Activated naive CD8-positive, alpha-beta T cell treated with anti-CD3 and anti-CD28 coated beads, Interleukin-2, amount 10 ng/mL, durations not matched to agents 7 days and 5 days (primary cell): ENCODE measurements at regions not wholly inside any gene's neighbourhood (a gene's known extent, or its start where the extent isn't known, plus 50 kb on each side); places are given as distances from the start of the nearest gene placed in this dataset.

Experiments used
- ATAC-seq: fragments of 150-1000 bp; cut with Tn5 transposase; one replicate; pipeline ENCODE4 v1.10.0; 2021; ENCODE audit warnings: low read depth, moderate library complexity
- POLR2A ChIA-PET: fragments of 350-600 bp; sonication (Branson Sonifier 250); formaldehyde crosslinking; loops from one replicate; lab custom pipeline; 2021; ENCODE audit warnings: antibody characterized with exemption; lab: Charles Lee
- DNase-seq: peaks from one replicate; pipeline ENCODE4 v3.0.0; 2021
- H3K27ac Mint-ChIP-seq: one replicate; pipeline ENCODE4 v1.8.0; 2022; ENCODE audit warnings: mild to moderate bottlenecking, mixed read lengths
- H3K27me3 Mint-ChIP-seq: one replicate; pipeline ENCODE4 v1.8.0; 2022; ENCODE audit warnings: mild to moderate bottlenecking, moderate library complexity, mixed read lengths
- H3K36me3 Mint-ChIP-seq: one replicate; pipeline ENCODE4 v1.8.0; 2021; ENCODE audit warnings: mild to moderate bottlenecking, mixed read lengths
- H3K4me1 Mint-ChIP-seq: one replicate; pipeline ENCODE4 v1.8.0; 2021; ENCODE audit warnings: mixed read lengths
- H3K4me3 Mint-ChIP-seq: one replicate; pipeline ENCODE4 v1.8.0; 2022; ENCODE audit warnings: mild to moderate bottlenecking, moderate library complexity, mixed read lengths
- H3K9me3 Mint-ChIP-seq: one replicate; pipeline ENCODE4 v1.8.0; 2021; ENCODE audit warnings: mixed read lengths

DNA sequence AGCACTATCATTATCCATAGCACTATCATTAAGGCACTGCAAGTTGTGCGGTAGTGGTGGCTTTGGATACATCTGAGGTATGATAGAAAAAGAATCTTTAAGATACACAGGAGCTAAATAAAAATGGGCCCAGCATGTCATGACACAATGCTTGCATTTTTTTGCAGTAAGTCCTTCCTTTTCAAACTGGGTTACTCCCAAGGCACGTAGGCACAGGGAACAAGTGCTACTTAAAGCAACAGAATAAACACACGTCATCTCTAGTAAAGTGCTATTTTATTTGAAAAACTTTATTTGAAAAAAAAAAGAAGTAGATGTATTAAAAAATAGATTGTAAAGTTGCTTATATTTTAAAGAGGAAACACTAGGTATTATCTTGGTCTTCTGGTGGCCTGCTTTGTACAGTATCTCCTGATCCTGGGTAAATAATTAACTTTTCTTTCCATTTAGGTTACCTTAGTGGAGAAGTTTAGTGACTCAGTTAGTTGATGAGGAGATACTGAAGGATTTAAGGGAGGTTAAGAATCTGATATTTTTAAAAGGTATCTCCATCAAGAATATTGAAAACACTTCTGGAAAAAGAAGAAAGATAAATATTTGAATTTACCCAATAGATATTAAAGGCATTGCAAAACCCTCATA lies 129.6 kb downstream of the EDN1 start:
- Mint-ChIP-seq H3K27ac (no peak overlapping the region), H3K27me3 (peaks cover 10% of the 10 kb centered on the region), H3K36me3 (no peaks in the 10 kb centered on the region), H3K4me3 (no peak overlapping the region), H3K9me3 (peaks cover 2% of the 10 kb centered on the region), H3K4me1 (no peaks in the 10 kb centered on the region)
- DNase-seq (no peak), ATAC-seq (no peak)
- POLR2A ChIA-PET: no interaction called here

DNA sequence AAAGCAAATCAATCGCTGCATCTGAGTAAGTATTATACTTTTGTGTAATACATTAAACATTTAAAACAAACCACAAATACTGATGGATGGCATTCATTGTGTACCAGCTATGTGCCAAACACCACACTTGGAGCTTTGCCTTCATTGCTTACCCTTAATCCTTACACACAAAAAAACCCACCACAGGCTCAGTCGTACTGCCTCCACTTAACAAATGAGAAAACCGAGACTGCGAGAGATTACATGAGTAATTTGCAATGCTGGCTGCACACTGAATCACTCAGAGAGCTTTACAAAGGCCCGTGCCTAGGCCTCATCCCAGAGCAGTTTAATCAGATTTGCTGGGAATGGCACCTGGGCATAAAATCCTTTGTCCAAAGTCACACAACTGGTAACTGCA lies 130.5 kb downstream of the EDN1 start:
- Mint-ChIP-seq H3K4me3 (no peak overlapping the region), H3K36me3 (no peaks in the 10 kb centered on the region), H3K27ac (no peak overlapping the region), H3K27me3 (peaks cover 9% of the 10 kb centered on the region), H3K9me3 (peaks cover 2% of the 10 kb centered on the region), H3K4me1 (no peaks in the 10 kb centered on the region)
- ATAC-seq: no peak
- POLR2A ChIA-PET: no interaction called here
- DNase-seq: no peak

DNA sequence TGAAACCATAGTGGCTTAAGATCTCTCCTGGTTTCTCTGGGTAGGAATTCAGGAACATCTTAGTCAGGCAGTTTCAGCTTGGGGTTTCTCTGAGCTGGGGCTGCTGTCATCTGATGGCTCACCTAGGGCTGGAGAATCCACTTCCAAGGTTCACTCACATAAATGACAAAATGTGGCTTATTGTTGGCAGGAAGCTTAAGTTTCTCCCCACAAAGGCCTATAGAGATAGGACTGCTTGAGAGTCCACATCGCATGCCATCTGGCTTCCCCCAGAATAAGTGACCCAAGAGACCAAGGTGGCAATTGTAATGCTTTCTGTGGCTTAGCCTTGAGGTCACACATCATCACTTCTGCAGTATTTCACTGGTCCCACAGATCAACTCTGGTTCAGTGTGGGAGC lies 131.4 kb downstream of the EDN1 start:
- Mint-ChIP-seq H3K4me1 (no peaks in the 10 kb centered on the region), H3K36me3 (no peaks in the 10 kb centered on the region), H3K9me3 (peaks cover 2% of the 10 kb centered on the region), H3K27me3 (peaks cover 4% of the 10 kb centered on the region), H3K27ac (no peak overlapping the region), H3K4me3 (no peak overlapping the region)
- DNase-seq: no peak
- POLR2A ChIA-PET: no interaction called here
- no peak for ATAC-seq

DNA sequence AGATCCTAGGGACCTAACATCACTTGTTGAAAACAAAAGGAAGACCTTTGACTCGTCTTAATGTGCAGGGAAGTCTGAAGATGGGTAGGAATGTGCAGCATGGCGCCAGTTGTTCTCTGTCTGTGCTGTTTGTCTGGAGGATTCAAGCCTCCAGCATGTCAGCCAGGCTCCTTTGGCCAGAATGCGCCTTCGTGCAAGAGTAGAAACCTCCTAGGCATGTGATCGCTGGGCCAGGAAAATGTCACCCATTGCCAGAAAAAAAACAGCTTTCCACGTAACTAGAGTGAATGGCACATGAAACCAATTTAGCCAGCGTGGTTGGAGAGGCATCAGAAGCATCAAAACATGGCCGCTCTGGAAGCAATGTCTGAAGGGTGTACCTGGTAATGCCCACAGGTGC lies 132.7 kb downstream of the EDN1 start:
- peaks cover 2% of the 10 kb centered on the region for H3K9me3 Mint-ChIP-seq

DNA sequence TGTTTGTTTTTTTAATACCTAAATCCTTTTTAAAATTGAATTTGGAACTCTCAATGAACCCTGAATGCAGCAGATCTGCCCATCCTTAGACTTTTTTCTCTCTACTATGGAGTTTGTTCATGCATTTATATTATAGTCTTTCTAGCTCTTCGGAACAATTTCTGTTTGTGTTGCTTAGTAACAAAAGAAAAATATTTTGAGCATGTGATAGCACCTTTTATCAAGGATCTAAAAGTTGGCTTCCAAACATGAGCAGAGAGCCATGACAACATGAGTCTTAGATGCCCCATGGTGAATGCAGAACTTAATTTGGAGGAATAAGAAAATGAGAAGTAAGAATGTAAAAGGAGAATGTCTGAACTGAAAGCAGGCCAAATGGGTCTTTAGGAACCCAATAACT lies 133.7 kb downstream of the EDN1 start:
- no peak for DNase-seq
- Mint-ChIP-seq H3K4me1 (no peaks in the 10 kb centered on the region), H3K27me3 (no peaks in the 10 kb centered on the region), H3K27ac (no peak overlapping the region), H3K36me3 (no peaks in the 10 kb centered on the region), H3K9me3 (no peaks in the 10 kb centered on the region), H3K4me3 (no peak overlapping the region)
- ATAC-seq: no peak
- POLR2A ChIA-PET: no interaction called here

More for the DNA sequence above, 132.7 kb downstream of the EDN1 start:
- H3K27me3 Mint-ChIP-seq: no peaks in the 10 kb centered on the region
- no peak overlapping the region for H3K4me3 Mint-ChIP-seq
- ATAC-seq: no peak
- no peak overlapping the region for H3K27ac Mint-ChIP-seq
- POLR2A ChIA-PET: no interaction called here
- no peaks in the 10 kb centered on the region for H3K36me3 Mint-ChIP-seq
- no peak for DNase-seq
- no peaks in the 10 kb centered on the region for H3K4me1 Mint-ChIP-seq

DNA sequence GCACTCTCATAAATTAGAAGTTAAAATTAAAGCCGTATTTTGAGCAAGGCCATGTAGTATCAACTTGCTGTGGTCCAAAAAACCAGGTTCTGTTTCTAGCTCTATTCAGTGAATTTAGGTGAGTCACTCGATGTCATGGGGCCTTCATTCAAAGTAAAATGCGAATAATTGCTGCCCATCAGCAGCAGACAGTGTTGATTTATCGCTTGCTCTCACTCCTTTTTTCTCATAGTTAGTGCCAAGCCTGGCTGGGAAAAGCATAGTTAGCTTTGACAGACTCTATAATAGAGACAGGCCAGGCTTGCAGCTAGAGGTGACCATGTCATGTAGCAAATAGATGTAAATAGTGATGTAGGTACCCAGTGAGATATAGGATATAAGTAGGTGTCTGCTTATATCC lies 136.0 kb downstream of the EDN1 start:
- Mint-ChIP-seq H3K27me3 (no peaks in the 10 kb centered on the region), H3K9me3 (no peaks in the 10 kb centered on the region)

DNA sequence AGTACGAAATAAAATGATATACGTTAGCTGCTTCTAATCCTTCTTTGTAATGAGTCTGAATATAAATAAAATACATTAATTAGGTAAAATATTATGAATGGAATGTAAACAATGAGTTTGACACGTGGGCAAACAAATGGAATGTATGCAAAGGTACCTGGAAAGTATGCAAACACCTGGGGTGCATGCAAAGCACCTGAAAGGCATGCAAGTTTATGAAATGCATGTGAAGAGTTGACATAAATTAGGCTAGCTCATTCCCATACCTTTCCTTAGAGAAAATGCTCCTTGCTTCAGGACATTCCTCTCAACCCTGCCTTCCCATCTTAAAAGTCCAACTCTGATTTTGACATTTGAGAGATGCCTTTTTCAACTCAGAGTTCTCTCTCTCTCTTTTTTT lies 140.9 kb downstream of the EDN1 start:
- no peak overlapping the region for H3K27ac Mint-ChIP-seq
- H3K4me3 Mint-ChIP-seq: no peak overlapping the region
- peaks cover 7% of the 10 kb centered on the region for H3K9me3 Mint-ChIP-seq
- peaks cover 9% of the 10 kb centered on the region for H3K27me3 Mint-ChIP-seq
- H3K4me1 Mint-ChIP-seq: peaks cover 2% of the 10 kb centered on the region
- no peak for DNase-seq
- peaks cover 2% of the 10 kb centered on the region for H3K36me3 Mint-ChIP-seq
- no peak for ATAC-seq
- POLR2A ChIA-PET: no interaction called here

More for the DNA sequence above, 136.0 kb downstream of the EDN1 start:
- Mint-ChIP-seq H3K4me3 (no peak overlapping the region), H3K36me3 (no peaks in the 10 kb centered on the region), H3K27ac (no peak overlapping the region), H3K4me1 (no peaks in the 10 kb centered on the region)
- POLR2A ChIA-PET: no interaction called here
- DNase-seq (no peak), ATAC-seq (no peak)

DNA sequence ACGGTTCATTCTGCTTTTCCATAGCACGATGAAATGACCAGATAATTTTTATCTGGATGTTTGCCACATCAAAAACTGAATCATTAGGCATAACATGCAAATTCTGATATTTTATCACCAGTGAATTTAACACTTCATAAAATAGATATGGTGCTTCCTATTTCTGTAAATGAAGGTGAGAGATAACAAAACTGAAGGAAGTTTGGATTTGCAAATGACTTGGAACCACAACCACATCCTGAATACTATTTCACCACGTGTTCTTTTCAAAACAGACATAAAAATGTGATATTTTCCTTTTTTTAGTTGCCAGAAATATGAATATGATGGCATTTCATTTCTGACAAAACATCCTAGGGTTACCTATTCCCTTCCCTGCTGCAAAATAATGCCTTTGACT lies 146.1 kb downstream of the EDN1 start:
- peaks cover 6% of the 10 kb centered on the region for H3K4me1 Mint-ChIP-seq
- peaks cover 2% of the 10 kb centered on the region for H3K36me3 Mint-ChIP-seq
- H3K9me3 Mint-ChIP-seq: peaks cover 7% of the 10 kb centered on the region
- H3K27me3 Mint-ChIP-seq: peaks cover 12% of the 10 kb centered on the region
- no peak overlapping the region for H3K27ac Mint-ChIP-seq
- POLR2A ChIA-PET: no interaction called here
- ATAC-seq (no peak), DNase-seq (no peak)
- H3K4me3 Mint-ChIP-seq: no peak overlapping the region

DNA sequence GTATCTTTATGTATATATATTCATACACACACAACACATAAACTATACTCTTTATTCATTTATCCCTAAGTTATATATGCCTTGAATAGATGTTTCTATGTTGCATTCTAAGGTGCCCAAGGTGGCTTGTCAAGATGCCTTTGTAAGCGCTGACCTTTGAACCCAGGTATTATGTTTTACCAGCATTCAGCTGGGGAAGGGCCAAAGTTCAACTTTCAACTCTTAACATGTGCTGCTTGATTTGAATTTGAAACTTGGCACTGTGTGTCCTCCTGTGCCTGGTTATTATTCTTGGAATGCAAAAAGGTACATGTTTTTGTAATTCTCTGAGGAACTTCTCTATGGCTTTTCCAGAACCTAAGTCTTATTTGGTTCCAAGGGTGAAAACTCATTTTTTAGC lies 146.5 kb downstream of the EDN1 start:
- H3K4me3 Mint-ChIP-seq: no peak overlapping the region
- DNase-seq: no peak
- peaks cover 8% of the 10 kb centered on the region for H3K9me3 Mint-ChIP-seq
- no peak overlapping the region for H3K27ac Mint-ChIP-seq
- peaks cover 12% of the 10 kb centered on the region for H3K27me3 Mint-ChIP-seq
- POLR2A ChIA-PET: no interaction called here
- peaks cover 6% of the 10 kb centered on the region for H3K4me1 Mint-ChIP-seq
- H3K36me3 Mint-ChIP-seq: peaks cover 2% of the 10 kb centered on the region
- no peak for ATAC-seq

DNA sequence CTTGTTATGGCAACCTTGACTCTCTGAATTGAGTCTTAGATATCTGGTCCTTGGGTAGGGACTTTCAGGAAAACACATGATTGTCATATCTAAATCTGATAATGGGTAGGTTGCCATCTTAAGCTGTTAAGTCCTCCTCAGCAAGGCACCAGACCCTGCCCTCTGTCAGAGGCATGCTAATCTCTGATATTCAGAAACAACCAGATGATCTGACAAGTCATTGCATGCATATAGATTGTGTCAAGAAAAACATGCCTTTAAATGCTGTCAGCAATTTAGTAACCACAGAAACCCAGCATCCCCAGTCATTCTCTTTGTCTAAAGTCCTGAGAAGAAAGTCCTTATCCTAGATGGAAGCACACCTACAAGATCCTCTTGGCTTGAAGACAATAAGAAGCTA lies 149.1 kb downstream of the EDN1 start:
- DNase-seq: no peak
- Mint-ChIP-seq H3K9me3 (peaks cover 5% of the 10 kb centered on the region), H3K4me1 (peaks cover 6% of the 10 kb centered on the region), H3K36me3 (peaks cover 2% of the 10 kb centered on the region), H3K4me3 (no peak overlapping the region), H3K27ac (no peak overlapping the region), H3K27me3 (peaks cover 9% of the 10 kb centered on the region)
- ATAC-seq: no peak
- POLR2A ChIA-PET: no interaction called here

DNA sequence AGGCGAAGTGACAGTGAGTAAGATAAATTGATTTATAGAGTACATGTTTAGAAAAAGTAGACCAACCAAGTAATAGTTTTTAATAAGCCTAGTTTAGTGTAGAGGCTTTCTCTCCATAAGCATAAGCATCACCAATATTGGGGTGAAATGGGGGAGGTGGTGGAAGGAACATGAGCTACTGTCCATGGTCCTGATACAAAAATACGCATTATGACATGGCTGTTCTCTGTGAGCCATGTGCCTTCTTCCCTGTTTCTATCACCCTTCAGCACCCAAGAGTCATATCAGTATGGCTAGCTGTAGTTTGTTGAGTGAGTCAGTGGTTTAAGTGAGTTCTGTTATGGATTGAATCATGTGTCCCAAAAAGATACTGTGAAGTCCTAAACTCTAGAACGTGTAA lies 150.8 kb downstream of the EDN1 start:
- DNase-seq: no peak
- POLR2A ChIA-PET: no interaction called here
- H3K27me3 Mint-ChIP-seq: peaks cover 10% of the 10 kb centered on the region
- H3K4me3 Mint-ChIP-seq: no peak overlapping the region
- H3K36me3 Mint-ChIP-seq: no peaks in the 10 kb centered on the region
- H3K4me1 Mint-ChIP-seq: peaks cover 5% of the 10 kb centered on the region
- no peak for ATAC-seq
- H3K27ac Mint-ChIP-seq: no peak overlapping the region
- peaks cover 2% of the 10 kb centered on the region for H3K9me3 Mint-ChIP-seq

DNA sequence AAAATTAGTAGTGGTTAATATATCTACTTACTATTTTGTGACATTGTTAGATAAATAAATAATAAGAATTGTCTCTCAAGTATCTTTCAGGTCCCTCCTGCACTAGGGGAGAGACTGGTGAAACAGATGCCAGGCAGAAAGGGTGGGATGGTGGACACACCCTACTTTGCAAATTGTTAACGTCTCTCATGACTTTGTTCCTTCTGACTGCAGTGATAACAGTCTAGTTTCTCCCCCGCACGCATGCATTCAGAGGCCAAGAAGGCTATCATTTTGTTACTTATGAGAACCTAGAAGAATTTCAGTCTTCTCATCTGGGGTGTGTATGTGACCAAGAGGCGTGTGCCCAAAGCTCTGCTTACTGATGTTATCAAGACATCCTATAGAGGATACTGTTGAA lies 152.3 kb downstream of the EDN1 start:
- Mint-ChIP-seq H3K4me3 (no peak overlapping the region), H3K27ac (no peak overlapping the region), H3K36me3 (no peaks in the 10 kb centered on the region), H3K4me1 (no peaks in the 10 kb centered on the region), H3K9me3 (peaks cover 2% of the 10 kb centered on the region), H3K27me3 (peaks cover 12% of the 10 kb centered on the region)
- DNase-seq (no peak), ATAC-seq (no peak)
- POLR2A ChIA-PET: no interaction called here

DNA sequence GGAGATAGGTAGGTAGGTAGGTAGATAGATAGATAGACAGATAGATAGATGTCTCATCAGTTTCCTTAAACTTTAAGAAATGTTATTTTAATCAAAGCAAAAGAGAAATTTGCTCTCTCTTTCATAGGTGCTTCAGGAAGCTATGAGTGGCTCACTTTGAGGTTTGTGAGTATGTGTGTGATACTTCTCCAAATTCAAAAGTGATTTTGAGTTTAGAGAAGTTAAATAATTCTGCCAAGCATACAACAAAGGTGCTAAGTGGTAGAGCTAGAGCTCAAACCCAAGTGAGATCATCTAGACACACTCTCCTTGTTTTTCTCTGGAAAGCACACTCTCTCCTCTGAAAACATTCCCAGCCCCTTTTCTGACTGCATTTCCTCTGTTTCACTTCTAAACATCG lies 156.2 kb downstream of the EDN1 start:
- Mint-ChIP-seq H3K36me3 (no peaks in the 10 kb centered on the region), H3K4me3 (no peak overlapping the region), H3K9me3 (peaks cover 3% of the 10 kb centered on the region), H3K27me3 (peaks cover 9% of the 10 kb centered on the region), H3K4me1 (no peaks in the 10 kb centered on the region), H3K27ac (no peak overlapping the region)
- POLR2A ChIA-PET: no interaction called here
- DNase-seq: no peak
- no peak for ATAC-seq

DNA sequence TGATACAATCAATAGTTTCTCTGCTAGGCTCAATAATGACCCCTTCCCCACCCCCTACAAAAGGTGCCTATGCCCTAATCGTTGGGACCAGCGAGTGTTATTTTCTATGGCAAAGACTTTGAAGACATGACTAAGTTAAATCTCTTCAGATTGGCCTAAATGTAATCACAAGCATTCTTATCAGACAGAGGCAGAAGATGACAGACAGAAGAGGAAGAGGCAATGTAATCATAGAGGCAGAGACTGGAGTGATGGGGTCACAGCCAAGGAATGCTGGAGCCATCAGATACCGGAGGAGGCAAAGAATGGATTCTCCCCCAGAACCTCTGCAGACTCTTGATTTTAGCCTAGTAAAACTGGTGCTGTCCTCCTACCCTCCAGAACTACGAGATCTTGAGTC lies 159.3 kb downstream of the EDN1 start:
- no peak for DNase-seq
- H3K9me3 Mint-ChIP-seq: peaks cover 13% of the 10 kb centered on the region
- peaks cover 7% of the 10 kb centered on the region for H3K27me3 Mint-ChIP-seq
- no peak overlapping the region for H3K27ac Mint-ChIP-seq
- ATAC-seq: no peak
- no peaks in the 10 kb centered on the region for H3K36me3 Mint-ChIP-seq
- POLR2A ChIA-PET: no interaction called here
- no peak overlapping the region for H3K4me3 Mint-ChIP-seq
- no peaks in the 10 kb centered on the region for H3K4me1 Mint-ChIP-seq

DNA sequence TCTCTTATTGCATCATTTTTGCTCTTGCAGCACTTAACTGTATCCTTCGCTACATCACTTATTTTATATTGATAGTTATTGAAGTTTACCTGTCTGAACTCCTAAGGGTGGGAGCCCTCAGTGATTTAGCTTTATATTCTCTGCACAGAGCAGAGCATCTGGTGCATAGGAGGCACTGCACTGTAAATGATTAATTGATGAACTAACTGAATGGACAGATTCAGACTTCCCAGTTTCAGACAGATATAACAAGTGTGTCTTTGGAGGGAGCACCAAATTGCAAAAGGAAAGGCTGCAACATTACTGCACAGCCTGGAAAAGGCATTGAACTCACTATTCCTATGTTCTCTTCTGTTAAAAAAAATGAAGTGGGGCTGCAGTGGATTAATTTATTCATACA lies 160.3 kb downstream of the EDN1 start:
- Mint-ChIP-seq H3K27ac (no peak overlapping the region), H3K27me3 (peaks cover 3% of the 10 kb centered on the region), H3K36me3 (no peaks in the 10 kb centered on the region), H3K4me3 (no peak overlapping the region), H3K9me3 (peaks cover 12% of the 10 kb centered on the region), H3K4me1 (no peaks in the 10 kb centered on the region)
- POLR2A ChIA-PET: no interaction called here
- DNase-seq: no peak
- ATAC-seq: no peak
